ENCODE measurements at regions not wholly inside any gene's neighbourhood (a gene's known extent, or its start where the extent isn't known, plus 50 kb on each side); places are given as distances from the start of the nearest gene placed in this dataset.
A peak's percentile ranks its signal among the peaks of the same experiment; 100 is the strongest.
"Not testable (repeated sequence)": the region's sequence is repeated elsewhere in the genome, so short reads cannot be mapped to it uniquely, and the experiment has no call there.

- DNase-seq, result no peak
Observed at GRCh38 chr2:182646763-182647498, 69.1 kb upstream of the DNAJC10 start.

- no peak for DNase-seq
Observed at GRCh38 chr2:182647499-182647787, 68.6 kb upstream of the DNAJC10 start.

- peak in 1 of 2 experiments; percentile 32 for DNase-seq
Observed at GRCh38 chr2:182649316-182649715, 66.7 kb upstream of the DNAJC10 start.

GRCh38 chr2:182650704-182651103 is 65.4 kb upstream of the DNAJC10 start:
- DNase-seq, result peak in 1 of 2 experiments; percentile 66

GRCh38 chr2:182652326-182652725 is 63.7 kb upstream of the DNAJC10 start:
- DNase-seq, result no peak

- DNase-seq, result no peak
Observed at GRCh38 chr2:182655750-182656149, 60.3 kb upstream of the DNAJC10 start.

GRCh38 chr2:182664212-182664611 is 51.8 kb upstream of the DNAJC10 start:
- no peak for DNase-seq

- not testable (repeated sequence) for DNase-seq
Observed at GRCh38 chr2:182665500-182665899, 50.6 kb upstream of the DNAJC10 start.

Measured in SW 1271 (cell line).